H9 (cell line): ENCODE measurements at regions not wholly inside any gene's neighbourhood (a gene's known extent, or its start where the extent isn't known, plus 50 kb on each side); places are given as distances from the start of the nearest gene placed in this dataset.
A peak's percentile ranks its signal among the peaks of the same experiment; 100 is the strongest.

Source experiments
- DNase-seq: peaks from one replicate; pipeline ENCODE4 v3.0.0-alpha.2; 2017
- H2AFZ ChIP-seq: one replicate; pipeline ENCODE4 v1.6.1; 2013; ENCODE audit warnings: mild to moderate bottlenecking, low read length, control low read depth, moderate library complexity
- H2AK5ac ChIP-seq: 2 replicates; pipeline ENCODE4 v1.6.1; 2013; ENCODE audit warnings: low read length, control low read depth, mixed read lengths; ENCODE audit not compliant: insufficient read length
- H2BK120ac ChIP-seq: one replicate; pipeline ENCODE4 v1.6.1; 2013; ENCODE audit warnings: low read depth, mild to moderate bottlenecking, low read length, control low read depth, inconsistent platforms; ENCODE audit not compliant: poor library complexity, severe bottlenecking
- H2BK12ac ChIP-seq: 2 replicates; pipeline ENCODE4 v1.6.1; 2013; ENCODE audit warnings: low read length, control low read depth, mixed read lengths, low read depth; ENCODE audit not compliant: insufficient read length
- H2BK15ac ChIP-seq: 2 replicates; pipeline ENCODE4 v1.6.1; 2013; ENCODE audit warnings: low read depth, low read length, control low read depth
- H2BK20ac ChIP-seq: one replicate; pipeline ENCODE4 v1.6.1; 2013; ENCODE audit warnings: low read depth, mild to moderate bottlenecking, low read length, control low read depth, inconsistent platforms; ENCODE audit not compliant: poor library complexity, severe bottlenecking
- H2BK5ac ChIP-seq: 2 replicates; pipeline ENCODE4 v1.6.1; 2013; ENCODE audit warnings: low read length, control low read depth, mixed read lengths; ENCODE audit not compliant: insufficient read length
- H3K14ac ChIP-seq: 2 replicates; pipeline ENCODE4 v1.6.1; 2013; ENCODE audit warnings: low read length, control low read depth; ENCODE audit not compliant: insufficient read depth
- H3K18ac ChIP-seq: 2 replicates; pipeline ENCODE4 v1.6.1; 2013; ENCODE audit warnings: low read depth, mild to moderate bottlenecking, mixed read lengths, low read length, control low read depth; ENCODE audit not compliant: insufficient read length
- H3K23ac ChIP-seq: 2 replicates; pipeline ENCODE4 v1.6.1; 2013; ENCODE audit warnings: low read length, control low read depth, mixed read lengths, low read depth; ENCODE audit not compliant: insufficient read length
- H3K23me2 ChIP-seq: 2 replicates; pipeline ENCODE4 v1.6.1; 2013; ENCODE audit warnings: low read depth, mild to moderate bottlenecking, mixed read lengths, low read length, control low read depth; ENCODE audit not compliant: insufficient read length, poor library complexity, severe bottlenecking
- H3K27ac ChIP-seq: 2 replicates; pipeline ENCODE4 v1.5.1; 2013; ENCODE audit warnings: low read length, control low read depth, mixed read lengths, low read depth; ENCODE audit not compliant: insufficient read length
- H3K27me3 ChIP-seq: 2 replicates; pipeline ENCODE4 v1.6.1; 2013; ENCODE audit warnings: low read length, control low read depth, inconsistent platforms; ENCODE audit not compliant: insufficient read depth
- H3K4ac ChIP-seq: 2 replicates; pipeline ENCODE4 v1.6.1; 2013; ENCODE audit warnings: low read depth, mild to moderate bottlenecking, control low read depth, inconsistent platforms, low read length, moderate library complexity
- H3K4me1 ChIP-seq: 2 replicates; pipeline ENCODE4 v1.6.1; 2013; ENCODE audit warnings: low read length, control low read depth, inconsistent platforms; ENCODE audit not compliant: insufficient read depth
- H3K4me2 ChIP-seq: 2 replicates; pipeline ENCODE4 v1.6.1; 2013; ENCODE audit warnings: low read length, control low read depth, mixed read lengths; ENCODE audit not compliant: insufficient read length, insufficient read depth
- H3K56ac ChIP-seq: 2 replicates; pipeline ENCODE4 v1.6.1; 2013; ENCODE audit warnings: low read depth, mild to moderate bottlenecking, mixed read lengths, low read length, control low read depth; ENCODE audit not compliant: insufficient read length
- H3K79me1 ChIP-seq: 2 replicates; pipeline ENCODE4 v1.6.1; 2013; ENCODE audit warnings: low read depth, mild to moderate bottlenecking, moderate library complexity, low read length, control low read depth, inconsistent platforms; ENCODE audit not compliant: insufficient read depth, poor library complexity, severe bottlenecking
- H3K79me2 ChIP-seq: 2 replicates; pipeline ENCODE4 v1.6.1; 2013; ENCODE audit warnings: low read length, control low read depth, inconsistent platforms; ENCODE audit not compliant: insufficient read depth
- H3K9ac ChIP-seq: 2 replicates; pipeline ENCODE4 v1.6.1; 2013; ENCODE audit warnings: low read length, control low read depth, mixed read lengths; ENCODE audit not compliant: insufficient read length; ENCODE audit errors: extremely low read depth
- H3K9me3 ChIP-seq: one replicate; pipeline ENCODE4 v1.6.1; 2013; ENCODE audit warnings: low read depth, low read length, inconsistent platforms; ENCODE audit not compliant: control insufficient read depth
- H3T11ph ChIP-seq: one replicate; pipeline ENCODE4 v1.6.1; 2013; ENCODE audit warnings: mild to moderate bottlenecking, low read length, control low read depth, inconsistent platforms
- H4K20me1 ChIP-seq: one replicate; pipeline ENCODE4 v1.6.1; 2013; ENCODE audit not compliant: control insufficient read depth, insufficient read length, insufficient read depth
- H4K5ac ChIP-seq: 2 replicates; pipeline ENCODE4 v1.6.1; 2013; ENCODE audit warnings: low read depth, mild to moderate bottlenecking, mixed read lengths, low read length, control low read depth; ENCODE audit not compliant: insufficient read length
- H4K8ac ChIP-seq: replicated peaks from 2 replicates; pipeline ENCODE4 v1.6.1; 2013; ENCODE audit warnings: low read length, control low read depth, mixed read lengths, low read depth; ENCODE audit not compliant: insufficient read length
- H4K91ac ChIP-seq: 2 replicates; pipeline ENCODE4 v1.6.1; 2013; ENCODE audit warnings: low read depth, mild to moderate bottlenecking, moderate library complexity, mixed read lengths, low read length, control low read depth; ENCODE audit not compliant: insufficient read length
- H3K27ac Mint-ChIP-seq, 3 experiments: 2 replicates in 2 of 3; 3 replicates in 1 of 3; pipeline ENCODE4 v1.8.0; 2020 to 2021; ENCODE audit warnings: mixed read lengths in 3 of 3, mild to moderate bottlenecking in 1 of 3, moderate library complexity in 1 of 3
- H3K27me3 Mint-ChIP-seq: 2 replicates; pipeline ENCODE4 v1.8.0; 2021; ENCODE audit warnings: low read depth, mild to moderate bottlenecking, moderate library complexity, mixed read lengths
- H3K36me3 Mint-ChIP-seq, 3 experiments: 2 replicates in 2 of 3; 3 replicates in 1 of 3; pipeline ENCODE4 v1.8.0; 2020 to 2021; ENCODE audit warnings: low read depth in 3 of 3, mixed read lengths in 3 of 3; ENCODE audit not compliant: insufficient read depth in 1 of 3
- H3K4me1 Mint-ChIP-seq, 2 experiments: 2 replicates each; pipeline ENCODE4 v1.8.0; 2020; ENCODE audit warnings: mixed read lengths in 2 of 2
- H3K4me3 Mint-ChIP-seq, 2 experiments: 2 replicates in 1 of 2; 3 replicates in 1 of 2; pipeline ENCODE4 v1.8.0; 2020 to 2021; ENCODE audit warnings: mild to moderate bottlenecking in 2 of 2, mixed read lengths in 2 of 2, moderate library complexity in 1 of 2
- H3K9me3 Mint-ChIP-seq, 2 experiments: 2 replicates in 1 of 2; 3 replicates in 1 of 2; pipeline ENCODE4 v1.8.0; 2020; ENCODE audit warnings: mild to moderate bottlenecking in 2 of 2, mixed read lengths in 2 of 2, moderate library complexity in 1 of 2
- WGBS: extraction: QIAGEN DNeasy Blood & Tissue Kit; methylation state at CpG from one replicate; pipeline ENCODE4 v1.1.7; 2013; ENCODE audit warnings: missing lambda C conversion rate, low lambda C conversion rate, mixed read lengths; ENCODE audit not compliant: insufficient read length; ENCODE audit errors: extremely low coverage; 5-methylcytosine and 5-hydroxymethylcytosine counted together
- TF ChIP-seq, protein P1 (sequence below): fragments of 200-600 bp; sonication (generic); conservative IDR thresholded peaks from 3 replicates; pipeline ENCODE4 v1.8.0; 2021; ENCODE audit warnings: antibody characterized with exemption, mild to moderate bottlenecking

- H2AK5ac ChIP-seq = no peak overlapping the region
- H3K27ac Mint-ChIP-seq = peak overlapping the region; percentile 38 to 63 (median 56); a peak in 4 of 7 replicates
- no peak overlapping the region for H3K4me2 ChIP-seq
- no peak overlapping the region for H3K56ac ChIP-seq
- peaks cover 3% of the 10 kb centered on the region; the same call in 1 of the 2 replicates for H3K4me1 ChIP-seq
- no peak overlapping the region for H2BK15ac ChIP-seq
- no peak overlapping the region for H3K18ac ChIP-seq
- no peaks in the 10 kb centered on the region for H3K79me2 ChIP-seq
- H3K14ac ChIP-seq = no peak overlapping the region
- no peak overlapping the region for H3K27ac ChIP-seq
- H3K79me1 ChIP-seq = no peaks in the 10 kb centered on the region
- H2BK120ac ChIP-seq = no peak overlapping the region
- H3K4ac ChIP-seq = no peak overlapping the region
- peaks cover 16 to 18% of the 10 kb centered on the region in 2 experiments for H3K4me1 Mint-ChIP-seq
- no peak for DNase-seq
- no peaks in the 10 kb centered on the region for H3K23me2 ChIP-seq
- H4K91ac ChIP-seq = no peak overlapping the region
- no peaks in the 10 kb centered on the region for H3K27me3 ChIP-seq
- H2BK5ac ChIP-seq = no peak overlapping the region
- H4K8ac ChIP-seq = no peak overlapping the region
- TF ChIP-seq, protein P1, sequence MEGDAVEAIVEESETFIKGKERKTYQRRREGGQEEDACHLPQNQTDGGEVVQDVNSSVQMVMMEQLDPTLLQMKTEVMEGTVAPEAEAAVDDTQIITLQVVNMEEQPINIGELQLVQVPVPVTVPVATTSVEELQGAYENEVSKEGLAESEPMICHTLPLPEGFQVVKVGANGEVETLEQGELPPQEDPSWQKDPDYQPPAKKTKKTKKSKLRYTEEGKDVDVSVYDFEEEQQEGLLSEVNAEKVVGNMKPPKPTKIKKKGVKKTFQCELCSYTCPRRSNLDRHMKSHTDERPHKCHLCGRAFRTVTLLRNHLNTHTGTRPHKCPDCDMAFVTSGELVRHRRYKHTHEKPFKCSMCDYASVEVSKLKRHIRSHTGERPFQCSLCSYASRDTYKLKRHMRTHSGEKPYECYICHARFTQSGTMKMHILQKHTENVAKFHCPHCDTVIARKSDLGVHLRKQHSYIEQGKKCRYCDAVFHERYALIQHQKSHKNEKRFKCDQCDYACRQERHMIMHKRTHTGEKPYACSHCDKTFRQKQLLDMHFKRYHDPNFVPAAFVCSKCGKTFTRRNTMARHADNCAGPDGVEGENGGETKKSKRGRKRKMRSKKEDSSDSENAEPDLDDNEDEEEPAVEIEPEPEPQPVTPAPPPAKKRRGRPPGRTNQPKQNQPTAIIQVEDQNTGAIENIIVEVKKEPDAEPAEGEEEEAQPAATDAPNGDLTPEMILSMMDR = no peak
- no peak overlapping the region for H2AFZ ChIP-seq
- H3K9me3 ChIP-seq = no peaks in the 10 kb centered on the region
- no peak overlapping the region for H4K5ac ChIP-seq
- no peak overlapping the region for H3K23ac ChIP-seq
- no peak overlapping the region for H2BK12ac ChIP-seq
- no peak overlapping the region for H3T11ph ChIP-seq
- no peaks in the 10 kb centered on the region for H3K9me3 Mint-ChIP-seq
- no peaks in the 10 kb centered on the region for H3K27me3 Mint-ChIP-seq
- H4K20me1 ChIP-seq = no peaks in the 10 kb centered on the region
- H3K4me3 Mint-ChIP-seq = no peak overlapping the region
- no CpG with 5 or more reads among the region's 3 CpGs for WGBS
- H3K36me3 Mint-ChIP-seq = peaks cover 2 to 12% (median 4%) of the 10 kb centered on the region in 3 experiments; a peak in 6 of 7 replicates
- no peak overlapping the region for H3K9ac ChIP-seq
- H2BK20ac ChIP-seq = no peak overlapping the region
Observed at GRCh38 chrX:2592279-2592678, 91.5 kb upstream of the DHRSX start.
